Calu3 (cell line): ENCODE measurements at regions not wholly inside any gene's neighbourhood (a gene's known extent, or its start where the extent isn't known, plus 50 kb on each side); places are given as distances from the start of the nearest gene placed in this dataset.

Experiments used
- BruUV-seq: library from RNA; stranded (reverse); fragments of 400-500 nt; replicated peaks from 2 replicates; lab custom pipeline; 2021; lab: Mats Ljungman, UMichigan
- CTCF ChIA-PET: fragments of 300-600 bp; sonication (Branson Sonifier 250); formaldehyde crosslinking; loops from one replicate; lab custom pipeline; 2022; ENCODE audit warnings: antibody characterized with exemption; lab: Charles Lee
- DNase-seq: peaks from one replicate; pipeline ENCODE4 v3.0.0; 2022
- H3K27ac Mint-ChIP-seq: one replicate; pipeline ENCODE4 v1.8.0; 2022; ENCODE audit warnings: mixed read lengths; ENCODE audit not compliant: unreplicated experiment
- H3K27me3 Mint-ChIP-seq: one replicate; pipeline ENCODE4 v1.8.0; 2022; ENCODE audit warnings: mixed read lengths; ENCODE audit not compliant: unreplicated experiment
- H3K36me3 Mint-ChIP-seq: one replicate; pipeline ENCODE4 v1.8.0; 2022; ENCODE audit warnings: mild to moderate bottlenecking, moderate library complexity, mixed read lengths; ENCODE audit not compliant: insufficient read depth, unreplicated experiment
- H3K4me1 Mint-ChIP-seq: one replicate; pipeline ENCODE4 v1.8.0; 2022; ENCODE audit warnings: mild to moderate bottlenecking, low read depth, mixed read lengths; ENCODE audit not compliant: unreplicated experiment
- H3K4me3 Mint-ChIP-seq: one replicate; pipeline ENCODE4 v1.8.0; 2022; ENCODE audit warnings: mild to moderate bottlenecking, low read depth, moderate library complexity, mixed read lengths; ENCODE audit not compliant: unreplicated experiment
- H3K9me3 Mint-ChIP-seq: one replicate; pipeline ENCODE4 v1.8.0; 2022; ENCODE audit warnings: low read depth, mixed read lengths; ENCODE audit not compliant: unreplicated experiment
- CTCF ChIP-seq: fragments of 200-600 bp; IDR thresholded peaks from one replicate; pipeline ENCODE4 v1.8.0; 2022; ENCODE audit warnings: antibody characterized with exemption; ENCODE audit not compliant: unreplicated experiment
- intact Hi-C: fragments of 100-400 bp; cut with micrococcal nuclease; formaldehyde crosslinking; loops from one replicate; pipeline ENCODE4 v1.10.0; 2022; ENCODE audit not compliant: unreplicated experiment

- intact Hi-C loops: no loop called here
- no peaks in the 10 kb centered on the region for H3K9me3 Mint-ChIP-seq
- no peak overlapping the region for H3K27ac Mint-ChIP-seq
- H3K4me1 Mint-ChIP-seq: no peaks in the 10 kb centered on the region
- peaks cover 52% of the 10 kb centered on the region for H3K27me3 Mint-ChIP-seq
- DNase-seq: no peak
- no TSS peak for BruUV-seq
- no peak overlapping the region for H3K4me3 Mint-ChIP-seq
- CTCF ChIA-PET: no interaction called here
- no peaks in the 10 kb centered on the region for H3K36me3 Mint-ChIP-seq
- TF ChIP-seq CTCF: no peak
Observed at GRCh38 chr22:49585461-49586243, 242.0 kb downstream of the BRD1 start.

DNA sequence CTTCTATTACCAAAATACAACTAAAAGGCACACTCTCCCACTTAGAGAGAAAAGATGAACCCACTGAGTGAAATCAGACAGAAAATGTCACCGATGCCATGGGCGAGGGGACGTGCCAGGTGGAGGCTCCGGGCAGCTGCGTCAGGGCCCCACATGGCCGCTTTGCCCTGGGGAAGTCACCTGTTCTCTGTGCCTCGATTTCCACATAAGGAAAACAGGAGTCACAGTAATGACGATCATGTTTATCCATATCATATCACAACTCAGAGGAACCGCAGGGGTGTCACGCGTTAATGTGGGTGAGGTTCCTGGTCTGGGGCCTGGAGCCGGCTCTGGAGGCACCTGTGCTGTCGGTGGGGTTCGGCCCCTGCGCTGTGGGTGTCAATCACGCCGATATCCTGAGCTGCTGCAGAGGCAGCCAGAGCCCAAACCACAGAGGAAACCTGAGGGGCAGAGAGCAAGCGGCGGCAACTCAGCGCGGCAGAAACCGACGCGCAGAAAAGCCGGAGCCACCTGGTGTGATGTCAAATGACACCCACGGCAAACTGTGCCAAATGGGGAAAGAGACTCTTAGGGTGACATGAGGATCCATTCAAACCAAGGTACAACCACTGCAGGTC is 243.7 kb downstream of the BRD1 start:
- no peaks in the 10 kb centered on the region for H3K36me3 Mint-ChIP-seq
- intact Hi-C loops: no loop called here
- H3K27me3 Mint-ChIP-seq: peaks cover 35% of the 10 kb centered on the region
- BruUV-seq: no TSS peak
- no peaks in the 10 kb centered on the region for H3K9me3 Mint-ChIP-seq
- CTCF ChIA-PET: no interaction called here
- TF ChIP-seq CTCF: no peak
- DNase-seq: no peak
- no peak overlapping the region for H3K4me3 Mint-ChIP-seq
- no peak overlapping the region for H3K27ac Mint-ChIP-seq
- no peaks in the 10 kb centered on the region for H3K4me1 Mint-ChIP-seq

- TF ChIP-seq CTCF: no peak
- CTCF ChIA-PET: no interaction called here
- intact Hi-C loops: no loop called here
- no peaks in the 10 kb centered on the region for H3K9me3 Mint-ChIP-seq
- no peak overlapping the region for H3K27ac Mint-ChIP-seq
- H3K27me3 Mint-ChIP-seq: peaks cover 29% of the 10 kb centered on the region
- H3K4me1 Mint-ChIP-seq: no peaks in the 10 kb centered on the region
- BruUV-seq: no TSS peak
- no peak overlapping the region for H3K4me3 Mint-ChIP-seq
- H3K36me3 Mint-ChIP-seq: no peaks in the 10 kb centered on the region
- no peak for DNase-seq
Observed at GRCh38 chr22:49583341-49583740, 244.3 kb downstream of the BRD1 start.

DNA sequence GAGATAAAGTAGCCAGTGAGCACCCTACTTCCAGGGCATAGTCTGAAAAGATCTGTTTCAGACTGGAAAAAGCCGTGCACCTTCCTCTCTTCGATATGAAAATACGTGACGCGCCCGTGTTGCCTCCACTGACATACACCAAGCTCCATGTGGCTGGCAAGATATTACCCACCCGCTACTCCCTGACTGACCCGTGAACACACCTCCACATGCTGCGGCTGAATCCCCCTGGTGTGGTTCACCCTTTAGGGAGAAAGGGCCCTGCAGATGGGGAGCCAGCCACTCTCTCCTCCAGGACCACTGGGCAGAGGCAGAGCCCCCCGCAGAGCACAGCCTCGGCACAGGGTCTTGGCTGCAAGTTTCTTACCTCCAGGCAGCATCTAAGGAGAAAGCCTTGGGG is 245.0 kb downstream of the BRD1 start:
- no TSS peak for BruUV-seq
- Mint-ChIP-seq H3K27me3 (peaks cover 27% of the 10 kb centered on the region), H3K4me1 (no peaks in the 10 kb centered on the region), H3K9me3 (no peaks in the 10 kb centered on the region), H3K36me3 (no peaks in the 10 kb centered on the region), H3K27ac (no peak overlapping the region), H3K4me3 (no peak overlapping the region)
- intact Hi-C loops: no loop called here
- TF ChIP-seq CTCF: no peak
- no peak for DNase-seq
- CTCF ChIA-PET: no interaction called here
